NCI-H1694 (cell line): ENCODE measurements at regions not wholly inside any gene's neighbourhood (a gene's known extent, or its start where the extent isn't known, plus 50 kb on each side); places are given as distances from the start of the nearest gene placed in this dataset.

ENCODE experiments used
- DNase-seq: peaks from one replicate; lab custom pipeline; 2025; lab: John Stamatoyannopoulos, UW

- DNase-seq = no peak
Observed at GRCh38 chr15:26376243-26376642, 396.6 kb downstream of the GABRB3 start.

- DNase-seq = peak; percentile 1
Observed at GRCh38 chr15:26374806-26375205, 398.1 kb downstream of the GABRB3 start.

GRCh38 chr15:26372706-26373105 lies 400.2 kb downstream of the GABRB3 start:
- no peak for DNase-seq

- no peak for DNase-seq
Observed at GRCh38 chr15:26365077-26365476, 407.8 kb downstream of the GABRB3 start.

- no peak for DNase-seq
Observed at GRCh38 chr15:26359855-26360254, 413.0 kb downstream of the GABRB3 start.

GRCh38 chr15:26358708-26359107 lies 414.2 kb downstream of the GABRB3 start:
- no peak for DNase-seq

- no peak for DNase-seq
Observed at GRCh38 chr15:26357653-26358052, 415.2 kb downstream of the GABRB3 start.

GRCh38 chr15:26355472-26356074 lies 417.3 kb downstream of the GABRB3 start:
- peak; percentile 4 for DNase-seq

- no peak for DNase-seq
Observed at GRCh38 chr15:26352909-26353308, 420.0 kb downstream of the GABRB3 start.

GRCh38 chr15:26352406-26352805 lies 420.5 kb downstream of the GABRB3 start:
- DNase-seq = no peak

- DNase-seq = no peak
Observed at GRCh38 chr15:26325495-26325894, 447.4 kb downstream of the GABRB3 start.

- DNase-seq = no peak
Observed at GRCh38 chr15:26323566-26323965, 449.3 kb downstream of the GABRB3 start.

- DNase-seq = no peak
Observed at GRCh38 chr15:26318689-26319088, 454.2 kb downstream of the GABRB3 start.

GRCh38 chr15:26314577-26314976 lies 451.4 kb upstream of the ATP10A start:
- no peak for DNase-seq

GRCh38 chr15:26311710-26312236 lies 448.6 kb upstream of the ATP10A start:
- no peak for DNase-seq

GRCh38 chr15:26298659-26299170 lies 435.6 kb upstream of the ATP10A start:
- DNase-seq = no peak

GRCh38 chr15:26298010-26298658 lies 435.0 kb upstream of the ATP10A start:
- DNase-seq = no peak

GRCh38 chr15:26295336-26296085 lies 432.4 kb upstream of the ATP10A start:
- DNase-seq = peak; percentile 0

- peak; percentile 8 for DNase-seq
Observed at GRCh38 chr15:26294059-26294689, 431.0 kb upstream of the ATP10A start.

GRCh38 chr15:26287381-26287780 lies 424.3 kb upstream of the ATP10A start:
- DNase-seq = no peak

- no peak for DNase-seq
Observed at GRCh38 chr15:26280281-26280680, 417.2 kb upstream of the ATP10A start.

GRCh38 chr15:26261966-26262365 lies 398.8 kb upstream of the ATP10A start:
- no peak for DNase-seq
